GM12892 (cell line): ENCODE measurements at regions not wholly inside any gene's neighbourhood (a gene's known extent, or its start where the extent isn't known, plus 50 kb on each side); places are given as distances from the start of the nearest gene placed in this dataset.

Experiments used
- POLR2A ChIP-seq: IDR thresholded peaks from 2 replicates; pipeline ENCODE4 v1.6.1; 2011; ENCODE audit warnings: low read depth, low read length, control low read depth
- TAF1 ChIP-seq: IDR thresholded peaks from 2 replicates; pipeline ENCODE4 v1.6.1; 2011; ENCODE audit warnings: low read depth, mild to moderate bottlenecking, control low read depth, low read length, borderline replicate concordance

GRCh38 chr6:100130630-100131029 lies 136.6 kb upstream of the MCHR2 start:
- TF ChIP-seq POLR2A (no peak), TAF1 (no peak)
